AG10803 (cell line): ENCODE measurements at regions not wholly inside any gene's neighbourhood (a gene's known extent, or its start where the extent isn't known, plus 50 kb on each side); places are given as distances from the start of the nearest gene placed in this dataset.

Experiments
- DNase-seq: peaks from one replicate; pipeline ENCODE4 v3.0.0; 2010; ENCODE audit warnings: low read depth
- H3K4me3 ChIP-seq: 2 replicates; pipeline ENCODE4 v1.5.1; 2011; ENCODE audit warnings: mild to moderate bottlenecking, low read length, control low read depth
- CTCF ChIP-seq: conservative IDR thresholded peaks from 2 replicates; pipeline ENCODE4 v1.5.1; 2011; ENCODE audit warnings: mild to moderate bottlenecking, low read length, control low read depth, inconsistent platforms

DNA sequence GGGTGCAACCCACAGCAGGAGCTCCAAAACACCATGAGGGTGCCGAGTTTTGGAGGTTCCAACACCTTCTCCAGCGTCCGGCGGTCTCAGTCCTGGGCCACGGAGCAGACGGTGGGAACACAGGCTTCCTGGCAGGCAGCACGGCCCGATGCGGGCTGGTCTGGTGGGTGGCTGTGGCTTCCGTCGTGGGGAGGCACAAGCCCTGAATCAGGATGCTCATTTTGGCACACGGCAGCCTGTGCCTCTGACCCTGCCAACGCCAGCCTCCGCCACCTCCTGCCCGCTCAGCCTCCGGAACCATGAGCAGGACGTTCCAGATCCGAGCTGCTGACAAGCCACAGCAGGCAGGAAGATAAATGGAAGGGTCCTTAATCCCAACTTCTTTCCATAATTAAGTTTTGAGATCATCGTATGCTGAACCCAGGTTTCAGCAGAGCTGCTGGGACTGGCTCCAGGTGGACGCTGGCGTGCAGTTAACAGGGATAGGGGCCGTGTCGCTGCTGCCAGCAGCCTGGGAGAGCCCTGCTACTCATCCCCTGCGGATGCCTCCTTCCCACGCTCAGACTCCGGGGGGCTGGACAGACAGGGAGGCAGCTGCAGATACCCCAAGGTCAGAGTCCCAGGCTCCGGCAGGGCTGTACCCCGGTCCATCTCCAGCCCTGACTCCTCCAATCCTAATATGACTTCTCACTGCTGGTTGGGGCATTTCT is 136.6 kb downstream of the ENGASE start:
- no peak for TF ChIP-seq CTCF
- H3K4me3 ChIP-seq = no peak overlapping the region
- DNase-seq = no peak

- DNase-seq = no peak
- H3K4me3 ChIP-seq = no peak overlapping the region
- no peak for TF ChIP-seq CTCF
Measured at GRCh38 chr17:79210638-79211037, 136.0 kb downstream of the ENGASE start.

DNA sequence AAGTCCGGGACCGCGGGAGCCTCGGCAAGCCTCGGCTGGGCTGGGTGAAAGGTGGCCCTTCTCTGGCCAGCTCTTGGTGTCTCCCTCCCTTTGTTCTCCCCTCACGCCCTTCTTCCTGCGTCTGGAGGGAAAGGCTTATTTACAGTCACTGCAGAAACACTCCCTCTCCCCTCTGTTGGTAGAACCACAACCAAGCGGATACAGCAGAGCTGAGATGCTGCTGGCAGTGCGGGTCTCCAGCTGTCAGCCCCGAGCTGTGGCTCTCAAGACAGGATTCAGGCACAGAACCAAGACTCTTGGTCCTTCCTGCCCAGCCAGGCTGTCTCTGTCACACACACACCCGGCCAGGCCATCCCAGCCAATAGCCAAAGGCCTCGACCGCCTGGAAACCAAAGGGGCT is 133.3 kb downstream of the ENGASE start:
- DNase-seq = no peak
- TF ChIP-seq CTCF = no peak
- H3K4me3 ChIP-seq = no peak overlapping the region

- H3K4me3 ChIP-seq = no peak overlapping the region
- peak; percentile 8 for DNase-seq
- no peak for TF ChIP-seq CTCF
Measured at GRCh38 chr17:79205688-79206205, 131.1 kb downstream of the ENGASE start.

- TF ChIP-seq CTCF = no peak
- DNase-seq = no peak
- no peak overlapping the region for H3K4me3 ChIP-seq
Measured at GRCh38 chr17:79204261-79204660, 129.6 kb downstream of the ENGASE start.

DNA sequence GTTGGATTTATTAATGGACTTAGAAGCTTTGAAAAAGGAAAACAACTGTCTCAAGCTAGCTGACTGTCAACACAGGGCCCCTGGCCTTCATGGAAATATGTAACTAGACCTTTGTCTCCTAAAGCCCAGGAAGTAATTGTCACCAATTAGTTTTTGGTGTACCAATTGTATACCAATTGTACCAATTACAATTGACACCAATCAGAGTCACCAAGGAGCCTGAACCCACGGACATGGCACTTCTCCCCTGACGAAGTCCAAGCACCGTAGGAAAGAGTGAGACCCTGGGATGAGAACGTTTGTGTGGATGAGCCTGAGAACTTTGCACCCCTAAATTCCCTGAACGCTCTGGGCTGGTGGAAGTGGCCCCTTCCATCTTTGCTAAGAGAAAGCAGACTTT is 129.0 kb downstream of the ENGASE start:
- no peak for DNase-seq
- H3K4me3 ChIP-seq = no peak overlapping the region
- TF ChIP-seq CTCF = no peak

- H3K4me3 ChIP-seq = no peak overlapping the region
- TF ChIP-seq CTCF = no peak
- DNase-seq = no peak
Measured at GRCh38 chr17:79203016-79203415, 128.4 kb downstream of the ENGASE start.
